Mammary epithelial cell (primary cell): ENCODE measurements at regions not wholly inside any gene's neighbourhood (a gene's known extent, or its start where the extent isn't known, plus 50 kb on each side); places are given as distances from the start of the nearest gene placed in this dataset.

Source experiments
- EZH2 ChIP-seq: IDR thresholded peaks from 2 replicates; pipeline ENCODE4 v1.6.1; 2012; ENCODE audit warnings: low read length, inconsistent platforms, borderline replicate concordance
- TF ChIP-seq, protein P1 (sequence below), 2 donors: IDR thresholded peaks in 1 of 2; conservative IDR thresholded peaks in 1 of 2; 2 replicates each; pipeline ENCODE4 v1.5.1; 2011 to 2012; ENCODE audit warnings: inconsistent platforms in 2 of 2, low read length in 2 of 2, mild to moderate bottlenecking in 2 of 2, control low read depth in 1 of 2, low read depth in 1 of 2; ENCODE audit not compliant: insufficient read depth in 1 of 2; ENCODE audit errors: extremely low read depth in 1 of 2

DNA sequence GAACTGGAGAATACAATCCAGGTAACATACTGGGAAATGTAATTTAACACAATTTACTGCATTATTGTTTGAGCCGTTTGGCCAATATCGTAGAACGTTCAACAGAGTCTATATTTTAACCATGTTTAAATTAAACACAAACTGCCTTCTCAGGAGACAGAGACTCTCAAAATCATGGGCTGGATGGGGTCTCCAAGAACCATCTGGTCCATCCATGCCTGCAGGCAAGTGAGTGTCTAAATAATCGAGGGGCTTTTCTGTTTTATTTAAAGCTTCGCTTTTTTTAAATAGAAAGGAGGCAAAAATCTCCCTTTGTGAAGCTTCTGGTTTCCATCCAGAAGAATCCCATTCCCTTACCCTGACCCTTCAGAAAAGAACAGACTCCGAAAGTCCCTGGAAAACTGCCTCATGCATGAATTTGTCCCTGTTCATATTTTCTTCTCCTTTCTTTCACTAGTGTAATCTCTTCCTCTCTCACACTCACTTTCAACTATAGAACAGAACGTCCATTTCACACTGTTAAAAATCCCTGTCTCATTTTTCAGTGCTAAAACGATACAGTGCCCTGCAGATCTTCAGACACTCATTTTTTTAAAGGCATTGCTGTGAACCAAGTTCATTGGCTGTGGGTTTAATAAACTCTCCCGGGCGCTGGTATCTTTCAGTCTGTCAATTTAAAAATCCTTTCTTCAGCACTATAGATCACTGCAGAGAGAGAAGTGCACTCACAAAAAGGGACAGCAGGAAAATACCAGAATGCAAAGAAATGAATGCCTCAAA lies 111.4 kb upstream of the TOM1L1 start:
- TF ChIP-seq, protein P1, sequence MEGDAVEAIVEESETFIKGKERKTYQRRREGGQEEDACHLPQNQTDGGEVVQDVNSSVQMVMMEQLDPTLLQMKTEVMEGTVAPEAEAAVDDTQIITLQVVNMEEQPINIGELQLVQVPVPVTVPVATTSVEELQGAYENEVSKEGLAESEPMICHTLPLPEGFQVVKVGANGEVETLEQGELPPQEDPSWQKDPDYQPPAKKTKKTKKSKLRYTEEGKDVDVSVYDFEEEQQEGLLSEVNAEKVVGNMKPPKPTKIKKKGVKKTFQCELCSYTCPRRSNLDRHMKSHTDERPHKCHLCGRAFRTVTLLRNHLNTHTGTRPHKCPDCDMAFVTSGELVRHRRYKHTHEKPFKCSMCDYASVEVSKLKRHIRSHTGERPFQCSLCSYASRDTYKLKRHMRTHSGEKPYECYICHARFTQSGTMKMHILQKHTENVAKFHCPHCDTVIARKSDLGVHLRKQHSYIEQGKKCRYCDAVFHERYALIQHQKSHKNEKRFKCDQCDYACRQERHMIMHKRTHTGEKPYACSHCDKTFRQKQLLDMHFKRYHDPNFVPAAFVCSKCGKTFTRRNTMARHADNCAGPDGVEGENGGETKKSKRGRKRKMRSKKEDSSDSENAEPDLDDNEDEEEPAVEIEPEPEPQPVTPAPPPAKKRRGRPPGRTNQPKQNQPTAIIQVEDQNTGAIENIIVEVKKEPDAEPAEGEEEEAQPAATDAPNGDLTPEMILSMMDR (conservative IDR thresholded peaks at IDR 0.05 in 1 of 2, IDR thresholded peaks at IDR 0.05 in 1 of 2; ENCODE audit: extremely low read depth in 1 of 2, insufficient read depth in 1 of 2, low read depth in 1 of 2, low read length in 2 of 2): no peak
- no peak for TF ChIP-seq EZH2
